ENCODE measurements at regions not wholly inside any gene's neighbourhood (a gene's known extent, or its start where the extent isn't known, plus 50 kb on each side); places are given as distances from the start of the nearest gene placed in this dataset.
"Not testable (repeated sequence)": the region's sequence is repeated elsewhere in the genome, so short reads cannot be mapped to it uniquely, and the experiment has no call there.

GRCh38 chrX:3803713-3804112, 90.3 kb upstream of the PRKX start:
- Histone ChIP-seq H3K4me1 (no peaks in the 10 kb centered on the region), H3K27ac (no peak overlapping the region), H3K9me3 (no peaks in the 10 kb centered on the region), H3K4me3 (no peak overlapping the region), H3K36me3 (no peaks in the 10 kb centered on the region), H3K27me3 (no peaks in the 10 kb centered on the region)
- WGBS, 2 donors = 10 to 57% methylated on average over 4 of the region's 4 CpGs
- TF ChIP-seq CTCF (IDR thresholded peaks at IDR 0.05) (no peak), EP300 (IDR thresholded peaks at IDR 0.05) (no peak)
- intact Hi-C loops (cut with DNase I) = no loop called here
- no peak for DNase-seq

GRCh38 chrX:3803305-3803704, 89.9 kb upstream of the PRKX start:
- Histone ChIP-seq H3K27me3 (no peaks in the 10 kb centered on the region), H3K9me3 (no peaks in the 10 kb centered on the region), H3K4me3 (no peak overlapping the region), H3K4me1 (no peaks in the 10 kb centered on the region), H3K27ac (no peak overlapping the region), H3K36me3 (no peaks in the 10 kb centered on the region)
- 75 to 85% methylated on average over 5 of the region's 5 CpGs for WGBS, 2 donors
- no peak for DNase-seq
- TF ChIP-seq CTCF (IDR thresholded peaks at IDR 0.05) (no peak), POLR2A (IDR thresholded peaks at IDR 0.05) (no peak), POLR2AphosphoS5 (IDR thresholded peaks at IDR 0.05) (no peak), EP300 (IDR thresholded peaks at IDR 0.05) (no peak)
- intact Hi-C loops (cut with DNase I) = no loop called here

GRCh38 chrX:3795411-3795810, 82.0 kb upstream of the PRKX start:
- H3K27ac ChIP-seq; DNase-seq; H3K9me3 ChIP-seq; H3K36me3 ChIP-seq; intact Hi-C loops (cut with DNase I); H3K4me3 ChIP-seq; H3K4me1 ChIP-seq; H3K27me3 ChIP-seq: not testable (repeated sequence)
- 84 to 87% methylated on average over 4 of the region's 4 CpGs for WGBS, 2 donors

GRCh38 chrX:3791449-3791848, 78.0 kb upstream of the PRKX start:
- TF ChIP-seq CTCF (IDR thresholded peaks at IDR 0.05) (no peak), POLR2A (IDR thresholded peaks at IDR 0.05) (no peak), EP300 (IDR thresholded peaks at IDR 0.05) (no peak)
- no peak for DNase-seq
- Histone ChIP-seq H3K4me3 (no peak overlapping the region), H3K9me3 (no peaks in the 10 kb centered on the region), H3K36me3 (no peaks in the 10 kb centered on the region), H3K27ac (no peak overlapping the region), H3K27me3 (no peaks in the 10 kb centered on the region), H3K4me1 (no peaks in the 10 kb centered on the region)
- intact Hi-C loops (cut with DNase I) = no loop called here
- 90 to 93% methylated on average over 11 of the region's 11 CpGs for WGBS, 2 donors

- no peak overlapping the region for H3K27ac ChIP-seq
- no peaks in the 10 kb centered on the region for H3K4me1 ChIP-seq
Measured at GRCh38 chrX:3788494-3789233, 75.2 kb upstream of the PRKX start.

GRCh38 chrX:3787856-3788255, 74.4 kb upstream of the PRKX start:
- Histone ChIP-seq H3K27me3 (no peaks in the 10 kb centered on the region), H3K27ac (no peak overlapping the region), H3K4me1 (no peaks in the 10 kb centered on the region), H3K9me3 (no peaks in the 10 kb centered on the region), H3K36me3 (no peaks in the 10 kb centered on the region), H3K4me3 (no peak overlapping the region)
- 16 to 68% methylated on average over 4 of the region's 4 CpGs for WGBS, 2 donors
- TF ChIP-seq CTCF (IDR thresholded peaks at IDR 0.05) (no peak), POLR2AphosphoS5 (IDR thresholded peaks at IDR 0.05) (no peak), EP300 (IDR thresholded peaks at IDR 0.05) (no peak), POLR2A (IDR thresholded peaks at IDR 0.05) (no peak)
- intact Hi-C loops (cut with DNase I) = no loop called here
- DNase-seq = no peak

More at GRCh38 chrX:3788494-3789233, 75.2 kb upstream of the PRKX start:
- WGBS, 2 donors = 20 to 25% methylated on average over 10 of the region's 10 CpGs
- H3K27me3 ChIP-seq = no peaks in the 10 kb centered on the region
- DNase-seq = no peak
- intact Hi-C loops (cut with DNase I) = no loop called here
- TF ChIP-seq POLR2AphosphoS5 (IDR thresholded peaks at IDR 0.05) (no peak), EP300 (IDR thresholded peaks at IDR 0.05) (no peak)
- H3K9me3 ChIP-seq = no peaks in the 10 kb centered on the region
- H3K36me3 ChIP-seq = no peaks in the 10 kb centered on the region
- no peak overlapping the region for H3K4me3 ChIP-seq

- DNase-seq; H3K27me3 ChIP-seq; H3K27ac ChIP-seq; H3K9me3 ChIP-seq; H3K4me1 ChIP-seq; intact Hi-C loops (cut with DNase I); H3K4me3 ChIP-seq; H3K36me3 ChIP-seq: not testable (repeated sequence)
- WGBS, 2 donors = 39 to 67% methylated on average over 2 of the region's 2 CpGs
Measured at GRCh38 chrX:3785822-3786221, 72.4 kb upstream of the PRKX start.

Measured in sigmoid colon (tissue), 6 donors.